ENCODE measurements at regions not wholly inside any gene's neighbourhood (a gene's known extent, or its start where the extent isn't known, plus 50 kb on each side); places are given as distances from the start of the nearest gene placed in this dataset.

GRCh38 chr4:104795264-104795939, 300.7 kb upstream of the CXXC4 start:
- no peak for DNase-seq (ENCODE audit: low spot score)

DNA sequence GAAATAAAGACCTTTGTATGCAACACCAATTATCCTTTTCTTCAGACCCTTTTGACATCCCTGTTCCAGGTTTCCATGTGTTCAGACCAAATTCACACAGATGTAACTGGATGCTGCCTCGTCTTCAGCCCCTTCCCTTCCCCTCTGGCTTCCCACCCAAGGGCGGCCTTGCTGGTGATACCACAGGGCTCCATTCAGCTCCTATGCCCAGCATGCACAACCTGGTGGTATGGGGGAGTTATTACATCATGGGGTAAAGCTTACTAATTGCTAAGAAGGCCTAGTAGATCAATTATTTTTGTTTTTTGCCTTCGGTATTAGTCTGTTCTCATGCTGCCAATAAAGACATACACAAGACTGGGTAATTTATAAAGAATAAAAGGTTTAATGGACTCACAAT, 317.0 kb upstream of the CXXC4 start:
- no peak for DNase-seq (ENCODE audit: low spot score)

DNA sequence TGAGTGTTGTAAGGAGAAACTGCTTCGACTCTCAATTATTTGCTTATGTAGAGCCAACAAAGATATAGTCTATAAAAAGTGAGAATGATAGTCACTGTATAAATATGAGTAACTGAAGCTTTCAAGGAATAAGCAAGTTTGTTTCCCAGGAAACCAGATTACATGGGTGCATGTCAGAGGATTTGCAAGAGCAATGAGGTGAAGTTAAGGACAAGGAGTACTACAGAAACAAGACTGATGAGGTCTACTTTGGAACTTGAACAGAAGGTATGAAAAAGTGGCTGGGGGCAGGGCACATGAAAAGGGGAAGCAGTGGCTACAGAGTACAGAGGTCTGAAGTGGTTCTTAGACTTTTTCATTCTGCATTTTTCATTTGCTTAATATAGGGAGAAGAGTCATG, 321.0 kb upstream of the CXXC4 start:
- DNase-seq (ENCODE audit: low spot score) = no peak

GRCh38 chr4:104818579-104818978, 323.9 kb upstream of the CXXC4 start:
- DNase-seq (ENCODE audit: low spot score) = no peak

DNA sequence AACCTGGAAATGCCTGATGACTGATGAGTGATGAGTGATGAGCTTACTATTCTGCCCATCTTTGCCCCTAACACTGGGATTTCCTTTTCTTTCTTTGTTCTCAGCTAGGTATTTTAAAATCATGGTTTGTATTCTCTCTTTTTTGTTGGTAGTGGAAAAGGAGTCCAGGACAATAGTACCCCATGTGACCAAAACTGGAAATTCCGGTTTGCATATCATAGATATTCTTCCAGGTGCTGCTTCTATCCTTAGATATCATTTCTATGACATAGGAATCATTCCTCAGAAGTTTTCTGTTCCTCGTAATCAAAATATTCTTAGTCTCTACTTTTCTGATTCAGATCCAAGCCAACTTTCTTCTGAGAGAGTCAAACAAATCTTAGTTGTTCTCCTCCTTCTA, 320.5 kb upstream of the TET2 start:
- no peak for DNase-seq (ENCODE audit: low spot score)

DNA sequence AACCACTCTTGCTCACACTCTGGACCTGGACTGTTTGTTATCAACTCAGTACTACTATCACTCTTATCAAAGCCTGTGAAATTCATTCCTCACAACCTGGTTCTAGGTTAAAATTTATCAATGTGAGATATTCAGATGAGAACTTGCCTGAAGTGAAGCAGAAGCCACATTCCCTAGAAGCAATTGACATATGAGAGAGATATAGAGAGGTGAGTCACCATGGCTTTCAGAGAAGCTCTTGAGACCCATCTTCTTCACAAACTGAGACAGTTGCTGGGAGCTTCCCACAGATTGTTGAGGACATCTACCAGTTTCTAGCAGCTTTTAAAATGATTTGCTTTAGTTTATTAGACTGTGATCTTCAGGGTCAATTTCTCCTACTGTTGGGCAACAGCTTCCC, 316.9 kb upstream of the TET2 start:
- no peak for DNase-seq (ENCODE audit: low spot score)

DNA sequence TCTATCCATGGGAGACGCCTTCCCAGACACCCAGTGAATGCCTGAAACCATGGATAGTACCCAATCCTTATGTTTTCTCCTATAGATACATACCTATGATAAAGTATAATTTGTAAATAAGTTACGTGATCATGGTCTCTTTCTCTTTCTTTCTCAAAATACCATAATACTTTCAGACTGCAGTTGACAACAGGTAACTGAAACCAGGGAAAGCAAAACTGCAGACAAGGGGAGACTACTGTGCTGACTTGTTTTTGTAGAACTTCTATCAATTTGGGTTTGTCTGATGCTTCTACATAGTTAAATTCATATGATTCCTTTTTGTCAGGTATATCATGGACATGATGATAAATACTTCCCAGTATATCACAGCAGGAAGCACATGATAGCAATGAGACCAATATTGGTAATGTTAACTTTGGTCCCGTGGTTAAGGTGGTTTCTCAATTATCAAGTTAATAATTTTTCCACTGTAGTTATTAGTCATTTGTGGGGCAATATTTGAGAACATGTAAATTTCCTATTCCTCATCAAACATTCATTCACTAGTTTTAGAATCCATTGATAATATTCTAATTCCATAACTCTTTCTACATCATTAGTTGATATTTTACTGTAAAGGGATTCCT, 298.0 kb upstream of the TET2 start:
- DNase-seq (ENCODE audit: low spot score) = no peak

GRCh38 chr4:104859601-104860237, 287.0 kb upstream of the TET2 start:
- no peak for DNase-seq (ENCODE audit: low spot score)

- peak; percentile 84 for DNase-seq (ENCODE audit: low spot score)
Observed at GRCh38 chr4:104860238-104861123, 286.2 kb upstream of the TET2 start.

DNA sequence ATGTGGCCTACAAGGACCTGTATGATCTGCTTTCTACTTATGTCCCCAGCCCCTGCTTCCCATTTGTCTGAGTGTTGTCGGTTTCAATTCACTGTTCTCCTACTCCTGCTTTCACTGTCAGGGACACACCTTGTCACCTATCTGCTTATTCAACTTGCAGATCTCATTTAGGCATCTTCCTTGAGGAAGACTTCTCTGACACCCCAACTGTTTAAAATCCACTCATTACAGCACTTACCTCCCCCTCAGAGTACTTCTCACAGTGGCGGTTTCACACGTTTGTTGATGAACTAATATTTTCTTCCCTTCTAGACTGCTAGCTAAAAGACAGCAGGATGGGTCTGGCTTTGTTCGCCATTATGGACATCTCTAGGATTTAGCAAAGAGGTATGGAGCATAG, 279.9 kb upstream of the TET2 start:
- no peak for DNase-seq (ENCODE audit: low spot score)

GRCh38 chr4:104868533-104868932, 278.1 kb upstream of the TET2 start:
- no peak for DNase-seq (ENCODE audit: low spot score)

- DNase-seq (ENCODE audit: low spot score) = no peak
Observed at GRCh38 chr4:104868958-104869357, 277.7 kb upstream of the TET2 start.

DNA sequence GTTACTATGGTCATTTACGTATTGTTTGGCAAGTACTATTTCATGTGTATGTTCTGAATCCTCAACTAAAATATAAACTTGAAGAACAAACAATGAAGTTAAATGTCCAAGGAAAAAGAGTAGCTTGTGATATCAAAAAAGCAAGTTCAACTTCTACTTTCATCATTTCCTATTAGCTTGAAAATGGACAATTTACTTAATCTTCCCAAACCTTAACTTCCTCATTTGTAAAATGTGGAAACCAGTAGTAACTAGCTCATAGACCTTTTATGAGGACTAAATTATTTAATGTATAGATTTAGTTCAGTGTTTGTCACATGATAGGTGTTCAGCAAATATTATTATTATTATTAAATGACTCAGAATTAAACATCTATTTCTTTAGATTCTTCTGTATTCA, 276.8 kb upstream of the TET2 start:
- no peak for DNase-seq (ENCODE audit: low spot score)

- DNase-seq (ENCODE audit: low spot score) = no peak
Observed at GRCh38 chr4:104870495-104871233, 276.0 kb upstream of the TET2 start.

DNA sequence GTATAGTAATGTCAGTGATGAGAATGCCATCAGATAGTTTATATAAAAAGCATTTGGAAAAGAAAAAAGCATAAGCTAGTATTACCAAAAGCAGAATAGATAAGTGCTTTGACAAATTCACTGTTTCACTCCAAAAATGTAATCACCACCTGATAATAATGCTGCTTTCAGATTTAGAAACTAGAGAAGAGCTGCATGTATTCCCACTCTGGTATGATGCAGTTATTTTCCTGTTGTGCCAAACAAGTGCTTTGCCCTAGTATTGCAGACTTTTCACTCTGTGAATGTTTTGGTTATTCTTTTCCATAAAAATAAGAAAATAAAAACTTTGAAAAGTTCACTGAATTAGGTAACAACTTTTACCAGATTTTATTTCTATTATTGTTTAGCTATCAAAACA, 267.7 kb upstream of the TET2 start:
- DNase-seq (ENCODE audit: low spot score) = no peak

- no peak for DNase-seq (ENCODE audit: low spot score)
Observed at GRCh38 chr4:104879367-104879766, 267.3 kb upstream of the TET2 start.

GRCh38 chr4:104879854-104880253, 266.8 kb upstream of the TET2 start:
- no peak for DNase-seq (ENCODE audit: low spot score)

GRCh38 chr4:104881136-104881886, 265.4 kb upstream of the TET2 start:
- DNase-seq (ENCODE audit: low spot score) = no peak

DNA sequence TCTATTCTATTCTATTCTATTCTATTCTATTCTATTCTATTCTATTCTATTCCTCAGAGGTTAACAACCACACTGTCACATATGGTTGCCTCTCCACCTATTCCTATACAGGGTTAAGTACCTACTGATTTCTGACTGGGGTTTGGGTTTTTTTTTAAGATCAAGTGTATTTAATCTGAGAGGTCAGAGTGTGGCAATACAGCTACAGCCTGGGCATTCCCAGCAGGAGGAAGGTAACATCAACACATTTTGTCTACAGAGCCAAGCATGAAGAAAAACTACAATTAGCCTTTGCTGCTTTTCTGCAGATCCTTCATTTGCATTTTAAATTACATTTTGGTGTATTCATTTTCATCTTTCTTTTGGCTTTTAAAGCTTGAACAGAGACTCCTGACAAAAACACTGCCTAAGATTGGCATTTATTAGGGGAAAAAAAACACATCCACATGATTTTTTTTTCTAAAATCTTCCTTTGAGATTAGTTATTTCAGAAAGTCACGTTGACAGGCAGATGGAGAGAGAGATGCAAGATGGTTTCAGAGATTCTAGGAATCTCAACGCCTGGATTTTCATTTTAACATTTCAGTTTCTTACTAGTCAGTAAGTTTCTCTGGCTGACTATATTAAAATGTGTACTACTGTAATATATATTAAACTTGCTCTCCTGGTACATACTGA, 255.9 kb upstream of the TET2 start:
- no peak for DNase-seq (ENCODE audit: low spot score)

Measured in Ammon's horn (tissue), 1 donor.